Panc1 (cell line): ENCODE measurements at regions not wholly inside any gene's neighbourhood (a gene's known extent, or its start where the extent isn't known, plus 50 kb on each side); places are given as distances from the start of the nearest gene placed in this dataset.

Experiments
- ATAC-seq: fragments of 200-7000 bp; cut with Tn5 transposase; 2 replicates; pipeline ENCODE4 v1.9.1; 2020; ENCODE audit warnings: mild to moderate bottlenecking, moderate library complexity
- BruUV-seq: library from RNA; stranded (reverse); fragments of 400-500 nt; replicated peaks from 2 replicates; lab custom pipeline; 2021; lab: Mats Ljungman, UMichigan
- CTCF ChIA-PET: fragments of 300-600 bp; sonication (Branson Sonifier 250); formaldehyde crosslinking; loops from one replicate; lab custom pipeline; 2022; ENCODE audit warnings: antibody characterized with exemption; lab: Charles Lee
- POLR2A ChIA-PET: fragments of 300-600 bp; sonication (Branson Sonifier 250); formaldehyde crosslinking; loops from one replicate; lab custom pipeline; 2022; ENCODE audit warnings: antibody characterized with exemption; lab: Charles Lee
- DNase-seq: peaks from one replicate; pipeline ENCODE4 v3.0.0-alpha.2; 2010; ENCODE audit warnings: low read depth, low spot score
- H3K27ac ChIP-seq: 2 replicates; pipeline ENCODE4 v1.5.1; 2011; ENCODE audit warnings: mild to moderate bottlenecking, low read length, inconsistent platforms
- H3K27me3 ChIP-seq: fragments of 200-500 bp; sonication (Bioruptor generic); 2 replicates; pipeline ENCODE4 v1.6.0; 2014; ENCODE audit warnings: low read length, inconsistent platforms; ENCODE audit not compliant: control insufficient read depth, insufficient read depth
- H3K36me3 ChIP-seq: fragments of 200-500 bp; sonication (Bioruptor generic); 2 replicates; pipeline ENCODE4 v1.5.1; 2014; ENCODE audit warnings: inconsistent platforms, mild to moderate bottlenecking, low read length, moderate library complexity; ENCODE audit not compliant: control insufficient read depth, insufficient read depth
- H3K4me1 ChIP-seq: 2 replicates; pipeline ENCODE4 v1.5.1; 2011; ENCODE audit warnings: inconsistent platforms, mild to moderate bottlenecking, low read length, moderate library complexity; ENCODE audit not compliant: control insufficient read depth, insufficient read depth
- H3K4me3 ChIP-seq, 2 experiments: 2 replicates each; pipeline ENCODE4 v1.5.1; 2011 to 2012; ENCODE audit warnings: low read depth in 2 of 2, low read length in 2 of 2, mild to moderate bottlenecking in 2 of 2, inconsistent platforms in 1 of 2, moderate library complexity in 1 of 2
- H3K9me3 ChIP-seq: fragments of 200-500 bp; sonication (Bioruptor generic); 2 replicates; pipeline ENCODE4 v1.5.1; 2014; ENCODE audit warnings: low read depth, mild to moderate bottlenecking, inconsistent platforms, low read length, moderate library complexity; ENCODE audit not compliant: control insufficient read depth, insufficient read depth
- CTCF ChIP-seq: fragments of 450-650 bp; IDR thresholded peaks from 2 replicates; pipeline ENCODE4 v1.5.1; 2017; ENCODE audit warnings: mild to moderate bottlenecking
- POLR2AphosphoS5 ChIP-seq: IDR thresholded peaks from 2 replicates; pipeline ENCODE4 v1.6.1; 2012; ENCODE audit warnings: mild to moderate bottlenecking, low read depth, low read length, moderate library complexity
- SIN3A ChIP-seq: IDR thresholded peaks from 2 replicates; pipeline ENCODE4 v1.6.1; 2012; ENCODE audit warnings: low read depth, mild to moderate bottlenecking, low read length, moderate library complexity, borderline replicate concordance; ENCODE audit not compliant: insufficient read depth
- TCF7L2 ChIP-seq: IDR thresholded peaks from 2 replicates; pipeline ENCODE4 v1.6.1; 2011; ENCODE audit warnings: mild to moderate bottlenecking, low read depth, low read length, inconsistent platforms
- in situ Hi-C: cut with HindIII; loops from 2 replicates; pipeline ENCODE4 v1.10.0; 2016; ENCODE audit warnings: low sequenced_read_pairs, low pct_unique_long_range_greater_than_20kb
- intact Hi-C: fragments of 100-400 bp; cut with micrococcal nuclease; formaldehyde crosslinking; loops from one replicate; pipeline ENCODE4 v1.10.0; 2022; ENCODE audit not compliant: unreplicated experiment
- TF ChIP-seq, protein P1 (sequence below), 2 experiments: IDR thresholded peaks; 2 replicates each; pipeline ENCODE4 v1.6.1; 2011 to 2012; ENCODE audit warnings: low read depth in 2 of 2, control low read depth in 1 of 2, low read length in 1 of 2, mild to moderate bottlenecking in 1 of 2, moderate library complexity in 1 of 2; ENCODE audit not compliant: insufficient read depth in 1 of 2

DNA sequence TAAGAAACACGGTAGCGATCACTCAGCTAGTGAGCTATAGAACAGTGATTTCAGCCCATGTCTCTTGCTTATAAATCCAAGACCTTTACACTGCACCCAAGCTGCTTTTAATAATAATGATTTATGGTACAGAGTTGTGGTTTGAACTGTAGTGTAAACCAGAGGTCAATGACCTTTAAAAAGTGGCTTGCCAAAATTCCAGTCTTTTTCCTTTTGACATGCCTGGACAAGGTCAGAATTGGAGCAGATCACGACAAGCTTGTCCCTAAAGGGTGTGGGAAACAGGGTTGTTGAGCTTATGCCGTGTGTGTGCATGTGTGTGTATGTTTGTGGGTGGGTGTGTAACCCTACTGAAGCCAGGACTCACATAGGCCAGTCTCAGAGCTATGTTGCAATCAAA lies 225.3 kb upstream of the CLINT1 start:
- POLR2A ChIA-PET: no interaction called here
- Histone ChIP-seq H3K36me3 (no peaks in the 10 kb centered on the region), H3K9me3 (no peaks in the 10 kb centered on the region), H3K27me3 (no peaks in the 10 kb centered on the region), H3K4me3 (no peak overlapping the region), H3K4me1 (no peaks in the 10 kb centered on the region), H3K27ac (no peak overlapping the region)
- TF ChIP-seq SIN3A (no peak), CTCF (no peak)
- TF ChIP-seq, protein P1, sequence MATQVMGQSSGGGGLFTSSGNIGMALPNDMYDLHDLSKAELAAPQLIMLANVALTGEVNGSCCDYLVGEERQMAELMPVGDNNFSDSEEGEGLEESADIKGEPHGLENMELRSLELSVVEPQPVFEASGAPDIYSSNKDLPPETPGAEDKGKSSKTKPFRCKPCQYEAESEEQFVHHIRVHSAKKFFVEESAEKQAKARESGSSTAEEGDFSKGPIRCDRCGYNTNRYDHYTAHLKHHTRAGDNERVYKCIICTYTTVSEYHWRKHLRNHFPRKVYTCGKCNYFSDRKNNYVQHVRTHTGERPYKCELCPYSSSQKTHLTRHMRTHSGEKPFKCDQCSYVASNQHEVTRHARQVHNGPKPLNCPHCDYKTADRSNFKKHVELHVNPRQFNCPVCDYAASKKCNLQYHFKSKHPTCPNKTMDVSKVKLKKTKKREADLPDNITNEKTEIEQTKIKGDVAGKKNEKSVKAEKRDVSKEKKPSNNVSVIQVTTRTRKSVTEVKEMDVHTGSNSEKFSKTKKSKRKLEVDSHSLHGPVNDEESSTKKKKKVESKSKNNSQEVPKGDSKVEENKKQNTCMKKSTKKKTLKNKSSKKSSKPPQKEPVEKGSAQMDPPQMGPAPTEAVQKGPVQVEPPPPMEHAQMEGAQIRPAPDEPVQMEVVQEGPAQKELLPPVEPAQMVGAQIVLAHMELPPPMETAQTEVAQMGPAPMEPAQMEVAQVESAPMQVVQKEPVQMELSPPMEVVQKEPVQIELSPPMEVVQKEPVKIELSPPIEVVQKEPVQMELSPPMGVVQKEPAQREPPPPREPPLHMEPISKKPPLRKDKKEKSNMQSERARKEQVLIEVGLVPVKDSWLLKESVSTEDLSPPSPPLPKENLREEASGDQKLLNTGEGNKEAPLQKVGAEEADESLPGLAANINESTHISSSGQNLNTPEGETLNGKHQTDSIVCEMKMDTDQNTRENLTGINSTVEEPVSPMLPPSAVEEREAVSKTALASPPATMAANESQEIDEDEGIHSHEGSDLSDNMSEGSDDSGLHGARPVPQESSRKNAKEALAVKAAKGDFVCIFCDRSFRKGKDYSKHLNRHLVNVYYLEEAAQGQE (IDR thresholded peaks at IDR 0.05; ENCODE audit: insufficient read depth in 1 of 2, low read depth in 2 of 2, low read length in 1 of 2): no peak
- CTCF ChIA-PET: no interaction called here
- no TSS peak for BruUV-seq
- DNase-seq (no peak), ATAC-seq (no peak)
- intact Hi-C loops: no loop called here
- in situ Hi-C loops: no loop called here

DNA sequence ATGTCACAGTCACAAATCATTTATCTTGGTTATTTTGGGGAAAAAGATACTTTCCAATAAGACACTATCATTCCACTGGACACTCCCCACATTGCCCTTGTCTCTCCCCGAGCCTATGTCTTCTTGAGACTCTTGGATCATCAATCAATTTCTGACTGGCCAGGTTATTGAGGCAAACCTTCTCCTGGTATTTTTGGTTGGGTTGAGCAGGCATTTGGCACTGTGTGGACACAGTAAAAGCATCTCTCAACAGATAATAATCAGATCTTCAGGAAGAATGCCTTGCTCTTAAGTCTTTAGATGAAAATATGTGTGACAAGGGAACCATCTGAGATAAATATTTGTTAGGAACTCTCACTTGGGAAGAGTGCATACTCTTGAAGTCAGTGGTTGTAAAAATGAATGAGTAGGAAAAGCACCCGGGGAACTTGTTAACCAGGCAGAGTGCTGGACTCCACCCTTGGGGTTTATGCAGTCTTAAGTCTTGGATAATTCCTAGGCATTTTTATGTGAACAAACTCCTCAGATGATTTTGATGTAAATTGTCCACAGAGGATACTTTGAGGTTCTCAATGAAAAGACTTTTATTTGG lies 223.8 kb upstream of the CLINT1 start:
- H3K27ac ChIP-seq: no peak overlapping the region
- no peaks in the 10 kb centered on the region for H3K36me3 ChIP-seq
- POLR2A ChIA-PET: no interaction called here
- no peak overlapping the region for H3K4me3 ChIP-seq
- intact Hi-C loops: no loop called here
- CTCF ChIA-PET: no interaction called here
- ATAC-seq: no peak
- H3K27me3 ChIP-seq: no peaks in the 10 kb centered on the region
- in situ Hi-C loops: no loop called here
- no peaks in the 10 kb centered on the region for H3K9me3 ChIP-seq
- DNase-seq: no peak
- TF ChIP-seq TCF7L2 (no peak), POLR2AphosphoS5 (no peak), SIN3A (no peak), CTCF (no peak)
- TF ChIP-seq, protein P1 (IDR thresholded peaks at IDR 0.05; ENCODE audit: insufficient read depth in 1 of 2, low read depth in 2 of 2, low read length in 1 of 2): no peak
- H3K4me1 ChIP-seq: no peaks in the 10 kb centered on the region
- BruUV-seq: no TSS peak
